Heart left ventricle (tissue), 16 donors: ENCODE measurements at regions not wholly inside any gene's neighbourhood (a gene's known extent, or its start where the extent isn't known, plus 50 kb on each side); places are given as distances from the start of the nearest gene placed in this dataset.
A peak's percentile ranks its signal among the peaks of the same experiment; 100 is the strongest.

Experiments
- ATAC-seq, 4 donors: fragments of 200-7000 bp; cut with Tn5 transposase; one replicate each; pipeline ENCODE4 v1.9.1; 2020 to 2022; ENCODE audit warnings: moderate library complexity in 4 of 4, mild to moderate bottlenecking in 3 of 4, moderate number of reproducible peaks in 1 of 4
- DNase-seq, 5 donors: peaks; one replicate each; pipeline ENCODE4 v3.0.0-alpha.2; 2020
- H3K27ac ChIP-seq, 12 donors: fragments of 200-600 bp; sonication (generic) in 4 of 12; one replicate each; pipeline versions ENCODE4 v1.5.0 to v1.8.0; 2016 to 2022; ENCODE audit warnings: mild to moderate bottlenecking in 2 of 12
- H3K27me3 ChIP-seq, 9 donors: fragments of 200-600 bp; sonication (generic) in 2 of 9; one replicate each; pipeline versions ENCODE4 v1.5.1 to v1.8.0; 2016 to 2022; ENCODE audit warnings: mild to moderate bottlenecking in 3 of 9
- H3K36me3 ChIP-seq, 9 donors: fragments of 200-600 bp; sonication (generic) in 2 of 9; one replicate each; pipeline versions ENCODE4 v1.5.0 to v1.8.0; 2018 to 2022; ENCODE audit warnings: mild to moderate bottlenecking in 2 of 9
- H3K4me1 ChIP-seq, 12 donors: fragments of 200-600 bp; sonication (generic) in 4 of 12; one replicate each; pipeline versions ENCODE4 v1.5.0 to v1.8.0; 2016 to 2022; ENCODE audit warnings: mild to moderate bottlenecking in 3 of 12
- H3K4me3 ChIP-seq, 12 donors: fragments of 200-600 bp; sonication (generic) in 4 of 12; one replicate each; pipeline versions ENCODE4 v1.5.0 to v1.8.0; 2017 to 2022; ENCODE audit warnings: mild to moderate bottlenecking in 9 of 12, moderate library complexity in 4 of 12
- H3K9me3 ChIP-seq, 12 donors: fragments of 200-600 bp; sonication (generic) in 4 of 12; one replicate each; pipeline versions ENCODE4 v1.5.0 to v1.8.0; 2016 to 2022; ENCODE audit warnings: mild to moderate bottlenecking in 1 of 12
- CTCF ChIP-seq, 12 donors: fragments of 200-600 bp; sonication (generic) in 4 of 12; IDR thresholded peaks; one replicate each; pipeline versions ENCODE4 v1.5.0 to v1.8.0; 2018 to 2022; ENCODE audit warnings: antibody characterized with exemption in 12 of 12, mild to moderate bottlenecking in 5 of 12
- POLR2A ChIP-seq, 2 donors: fragments of 450-650 bp; IDR thresholded peaks; one replicate each; pipeline ENCODE4 v1.6.1; 2017; ENCODE audit warnings: antibody characterized with exemption in 2 of 2, mild to moderate bottlenecking in 2 of 2, moderate library complexity in 2 of 2
- WGBS, 4 donors: extraction: QIAGEN DNeasy Blood & Tissue Kit in 2 of 4; methylation state at CpG; one replicate each; pipeline versions ENCODE4 v1.1.5 to v1.1.7; 2013 to 2018; 5-methylcytosine and 5-hydroxymethylcytosine counted together
- intact Hi-C, 10 donors: fragments of 100-400 bp; cut with DNase I; formaldehyde crosslinking; loops; one replicate each; pipeline versions ENCODE4 v1.11.1 to v1.14.2; 2022
- donor health status: ischemic (EF 13 %, LVEDD 7.1; RV severe dilation, severe dysfunction).
- donor health status: healthy with polysubstance abuse.
- donor health status: DM: no; HTN: yes; CAD: no.
- donor health status: DM: no; HTN: no; CAD: no.
- donor health status: ischemic (EF 25% LVEDD 6.9; RV normal size, moderate dysfunction).
- donor health status: ischemic (EF 25% LVEDD 5.7; RV mildly dilated, moderate dysfunction).
- donor health status: healthy.
- donor health status: DM: yes; HTN: yes; CAD: no.
- donor health status: ischemic (EF 35%, LVEDD 5.7; RV mildly dilated, moderate dysfunction).
- donor health status: nonischemic (EF 11% LVEDD 7.7; RV severe dilation, severe dysfunction).
- donor health status: DM: yes; HTN: yes; CAD: no.
- donor health status: PGD.
- donor health status: ischemic (EF 29% LVEDD 5.4; RV normal size, mild dysfunction).
- donor health status: nonischemic (EF 23%, LVEDD 6.1; RV moderate dilation, normal function).

GRCh38 chr11:114886644-114887265 is 208.4 kb downstream of the NXPE2 start:
- no peaks in the 10 kb centered on the region for H3K27me3 ChIP-seq
- no peak overlapping the region for H3K4me3 ChIP-seq
- H3K9me3 ChIP-seq, result peaks cover 0 to 10% (median 0%) of the 10 kb centered on the region in 12 donors
- intact Hi-C loops, result no loop called here
- peaks cover 0 to 21% (median 1%) of the 10 kb centered on the region in 12 donors for H3K4me1 ChIP-seq
- TF ChIP-seq CTCF (IDR thresholded peaks at IDR 0.05), result no peak
- TF ChIP-seq POLR2A (IDR thresholded peaks at IDR 0.05), result no peak
- DNase-seq (no peak), ATAC-seq (no peak)
- no peaks in the 10 kb centered on the region for H3K36me3 ChIP-seq
- no peak overlapping the region for H3K27ac ChIP-seq
- WGBS, 4 donors, result 52 to 61% (median 56%) methylated on average over 4 of the region's 4 CpGs

DNA sequence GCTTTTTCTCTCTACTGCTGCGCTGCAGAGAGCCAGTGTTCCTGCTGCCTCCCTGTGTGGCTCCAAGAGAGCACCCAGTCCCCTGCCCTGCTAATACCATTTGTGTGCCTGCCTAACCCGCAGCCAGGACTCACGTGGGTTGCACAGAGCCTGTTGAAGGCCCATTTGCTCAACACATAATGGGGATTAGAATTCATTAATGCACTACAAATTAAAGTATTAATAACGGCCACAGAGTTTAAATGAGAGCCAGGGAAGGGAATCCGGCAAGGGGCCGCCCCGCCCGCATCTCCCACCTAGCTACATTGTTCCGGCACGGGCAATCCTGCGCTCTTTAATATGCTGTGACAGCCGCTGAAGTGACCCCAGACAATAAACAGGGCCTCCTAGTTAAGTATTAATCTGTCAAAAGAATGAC is 211.3 kb downstream of the NXPE2 start:
- H3K27me3 ChIP-seq, result no peaks in the 10 kb centered on the region
- H3K9me3 ChIP-seq, result peaks cover 0 to 10% (median 0%) of the 10 kb centered on the region in 12 donors
- H3K4me3 ChIP-seq, result no peak overlapping the region
- intact Hi-C loops, result loop anchor here in 1 of 10 donors (5.0 kb wide), 2 partner anchors 92 to 112 kb away; no protein-coding TSS in a partner anchor
- WGBS, 4 donors, result 32 to 56% (median 43%) methylated on average over 12 of the region's 12 CpGs
- peak overlapping the region in 6 of 12 donors; percentile 18 to 49 (median 38) for H3K27ac ChIP-seq
- H3K36me3 ChIP-seq, result no peaks in the 10 kb centered on the region
- ATAC-seq, result peak; percentile 61 to 80 (median 71)
- no peak for TF ChIP-seq POLR2A (IDR thresholded peaks at IDR 0.05)
- no peak for TF ChIP-seq CTCF (IDR thresholded peaks at IDR 0.05)
- DNase-seq, result peak in 3 of 5 donors; percentile 22 to 56 (median 40)
- peaks cover 0 to 21% (median 0%) of the 10 kb centered on the region in 12 donors for H3K4me1 ChIP-seq

DNA sequence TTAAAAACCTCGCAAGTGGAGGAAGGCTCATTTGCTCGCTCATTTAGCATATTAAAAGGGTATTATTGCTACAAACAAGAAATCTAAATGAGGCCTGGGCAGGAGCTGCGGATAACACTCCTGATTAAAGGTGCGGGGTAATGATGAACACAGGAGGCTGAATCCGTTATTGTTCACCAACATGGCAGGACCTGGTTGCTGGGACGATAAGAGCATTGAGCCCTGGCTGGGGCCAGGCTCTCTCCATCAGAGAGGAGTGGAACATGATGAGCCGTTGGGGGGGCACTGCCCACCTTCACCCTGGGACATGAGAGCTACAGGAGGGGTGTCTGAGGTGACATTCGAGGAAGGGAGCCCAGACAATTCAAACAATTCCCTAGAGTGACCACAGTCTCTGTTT is 211.7 kb downstream of the NXPE2 start:
- peaks cover 0 to 10% (median 0%) of the 10 kb centered on the region in 12 donors for H3K9me3 ChIP-seq
- 35 to 55% (median 48%) methylated on average over 8 of the region's 8 CpGs for WGBS, 4 donors
- peaks cover 0 to 21% (median 0%) of the 10 kb centered on the region in 12 donors for H3K4me1 ChIP-seq
- peak overlapping the region in 6 of 12 donors; percentile 18 to 49 (median 38) for H3K27ac ChIP-seq
- DNase-seq, result peak in 1 of 5 donors; percentile 30
- peak in 3 of 4 donors; percentile 23 to 44 (median 42) for ATAC-seq
- TF ChIP-seq POLR2A (IDR thresholded peaks at IDR 0.05) (no peak), CTCF (IDR thresholded peaks at IDR 0.05) (no peak)
- no peak overlapping the region for H3K4me3 ChIP-seq
- no peaks in the 10 kb centered on the region for H3K27me3 ChIP-seq
- no peaks in the 10 kb centered on the region for H3K36me3 ChIP-seq
- intact Hi-C loops, result loop anchor here in 1 of 10 donors (5.0 kb wide), 2 partner anchors 93 to 113 kb away; no protein-coding TSS in a partner anchor

- no peak for TF ChIP-seq CTCF (IDR thresholded peaks at IDR 0.05)
- TF ChIP-seq POLR2A (IDR thresholded peaks at IDR 0.05), result no peak
- Histone ChIP-seq H3K27me3 (no peaks in the 10 kb centered on the region), H3K36me3 (no peaks in the 10 kb centered on the region), H3K9me3 (peaks cover 0 to 10% (median 0%) of the 10 kb centered on the region in 12 donors), H3K4me1 (peaks cover 0 to 21% (median 0%) of the 10 kb centered on the region in 12 donors), H3K4me3 (no peak overlapping the region), H3K27ac (peak overlapping the region in 6 of 12 donors; percentile 14 to 68 (median 40))
- ATAC-seq (peak in 3 of 4 donors; percentile 25 to 44 (median 38)), DNase-seq (no peak)
- intact Hi-C loops, result loop anchor here in 2 of 10 donors (2.0 to 5.0 kb wide), 3 partner anchors 95 to 115 kb away; no protein-coding TSS in a partner anchor
- WGBS, 4 donors, result 28 to 48% (median 38%) methylated on average over 1 of the region's 1 CpG
Measured at GRCh38 chr11:114891911-114892310, 213.6 kb downstream of the NXPE2 start.
